GM12864 (cell line): ENCODE measurements at regions not wholly inside any gene's neighbourhood (a gene's known extent, or its start where the extent isn't known, plus 50 kb on each side); places are given as distances from the start of the nearest gene placed in this dataset.
A peak's percentile ranks its signal among the peaks of the same experiment; 100 is the strongest.

ENCODE experiments used
- DNase-seq: peaks from one replicate; pipeline ENCODE4 v3.0.0-alpha.2; 2011; ENCODE audit warnings: low read depth
- H3K4me3 ChIP-seq: 2 replicates; pipeline ENCODE4 v1.5.1; 2011; ENCODE audit warnings: mild to moderate bottlenecking, low read depth, low read length, control low read depth
- CTCF ChIP-seq: IDR thresholded peaks from 2 replicates; pipeline ENCODE4 v1.5.1; 2011; ENCODE audit warnings: low read depth, mild to moderate bottlenecking, moderate library complexity, low read length, control low read depth, inconsistent platforms; ENCODE audit errors: missing control alignments

GRCh38 chr2:157194097-157194688 lies 63.3 kb upstream of the GALNT5 start:
- peak; percentile 55 for TF ChIP-seq CTCF
- peak; percentile 21 for DNase-seq
- H3K4me3 ChIP-seq, result no peak overlapping the region

- no peak for DNase-seq
- TF ChIP-seq CTCF, result no peak
- H3K4me3 ChIP-seq, result no peak overlapping the region
Measured at GRCh38 chr2:157194844-157195243, 62.7 kb upstream of the GALNT5 start.

- TF ChIP-seq CTCF, result no peak
- no peak for DNase-seq
- H3K4me3 ChIP-seq, result no peak overlapping the region
Measured at GRCh38 chr2:157196956-157197355, 60.5 kb upstream of the GALNT5 start.

- no peak for TF ChIP-seq CTCF
- no peak for DNase-seq
- H3K4me3 ChIP-seq, result no peak overlapping the region
Measured at GRCh38 chr2:157197848-157198247, 59.7 kb upstream of the GALNT5 start.

- no peak for TF ChIP-seq CTCF
- H3K4me3 ChIP-seq, result no peak overlapping the region
- DNase-seq, result no peak
Measured at GRCh38 chr2:157203651-157204050, 53.9 kb upstream of the GALNT5 start.

GRCh38 chr2:157204401-157204800 lies 53.1 kb upstream of the GALNT5 start:
- no peak for TF ChIP-seq CTCF
- no peak for DNase-seq
- H3K4me3 ChIP-seq, result no peak overlapping the region

- TF ChIP-seq CTCF, result no peak
- no peak overlapping the region for H3K4me3 ChIP-seq
- DNase-seq, result no peak
Measured at GRCh38 chr2:157206916-157207315, 50.6 kb upstream of the GALNT5 start.
